OCI-LY3 (cell line): ENCODE measurements at regions not wholly inside any gene's neighbourhood (a gene's known extent, or its start where the extent isn't known, plus 50 kb on each side); places are given as distances from the start of the nearest gene placed in this dataset.

Source experiments
- CTCF ChIP-seq: fragments of 200-600, 300-600 bp; sonication (generic); IDR thresholded peaks from 2 replicates; pipeline ENCODE4 v1.5.1; 2014; ENCODE audit warnings: antibody characterized with exemption, low read length, low read depth
- EZH2phosphoT487 ChIP-seq: fragments of 200-600 bp; shearing (Covaris generic); IDR thresholded peaks from 2 replicates; pipeline ENCODE4 v1.6.1; 2018; ENCODE audit warnings: antibody characterized with exemption, mixed run types, low read depth

- TF ChIP-seq EZH2phosphoT487 (no peak), CTCF (no peak)
Measured at GRCh38 chr5:74420220-74420619, 220.3 kb downstream of the ENC1 start.
